H9 (cell line): ENCODE measurements at regions not wholly inside any gene's neighbourhood (a gene's known extent, or its start where the extent isn't known, plus 50 kb on each side); places are given as distances from the start of the nearest gene placed in this dataset.

Source experiments
- DNase-seq: peaks from one replicate; pipeline ENCODE4 v3.0.0-alpha.2; 2017
- H2AFZ ChIP-seq: one replicate; pipeline ENCODE4 v1.6.1; 2013; ENCODE audit warnings: mild to moderate bottlenecking, low read length, control low read depth, moderate library complexity
- H2AK5ac ChIP-seq: 2 replicates; pipeline ENCODE4 v1.6.1; 2013; ENCODE audit warnings: low read length, control low read depth, mixed read lengths; ENCODE audit not compliant: insufficient read length
- H2BK120ac ChIP-seq: one replicate; pipeline ENCODE4 v1.6.1; 2013; ENCODE audit warnings: low read depth, mild to moderate bottlenecking, low read length, control low read depth, inconsistent platforms; ENCODE audit not compliant: poor library complexity, severe bottlenecking
- H2BK12ac ChIP-seq: 2 replicates; pipeline ENCODE4 v1.6.1; 2013; ENCODE audit warnings: low read length, control low read depth, mixed read lengths, low read depth; ENCODE audit not compliant: insufficient read length
- H2BK15ac ChIP-seq: 2 replicates; pipeline ENCODE4 v1.6.1; 2013; ENCODE audit warnings: low read depth, low read length, control low read depth
- H2BK20ac ChIP-seq: one replicate; pipeline ENCODE4 v1.6.1; 2013; ENCODE audit warnings: low read depth, mild to moderate bottlenecking, low read length, control low read depth, inconsistent platforms; ENCODE audit not compliant: poor library complexity, severe bottlenecking
- H2BK5ac ChIP-seq: 2 replicates; pipeline ENCODE4 v1.6.1; 2013; ENCODE audit warnings: low read length, control low read depth, mixed read lengths; ENCODE audit not compliant: insufficient read length
- H3K14ac ChIP-seq: 2 replicates; pipeline ENCODE4 v1.6.1; 2013; ENCODE audit warnings: low read length, control low read depth; ENCODE audit not compliant: insufficient read depth
- H3K18ac ChIP-seq: 2 replicates; pipeline ENCODE4 v1.6.1; 2013; ENCODE audit warnings: low read depth, mild to moderate bottlenecking, mixed read lengths, low read length, control low read depth; ENCODE audit not compliant: insufficient read length
- H3K23ac ChIP-seq: 2 replicates; pipeline ENCODE4 v1.6.1; 2013; ENCODE audit warnings: low read length, control low read depth, mixed read lengths, low read depth; ENCODE audit not compliant: insufficient read length
- H3K23me2 ChIP-seq: 2 replicates; pipeline ENCODE4 v1.6.1; 2013; ENCODE audit warnings: low read depth, mild to moderate bottlenecking, mixed read lengths, low read length, control low read depth; ENCODE audit not compliant: insufficient read length, poor library complexity, severe bottlenecking
- H3K27ac ChIP-seq: 2 replicates; pipeline ENCODE4 v1.5.1; 2013; ENCODE audit warnings: low read length, control low read depth, mixed read lengths, low read depth; ENCODE audit not compliant: insufficient read length
- H3K27me3 ChIP-seq: 2 replicates; pipeline ENCODE4 v1.6.1; 2013; ENCODE audit warnings: low read length, control low read depth, inconsistent platforms; ENCODE audit not compliant: insufficient read depth
- H3K4ac ChIP-seq: 2 replicates; pipeline ENCODE4 v1.6.1; 2013; ENCODE audit warnings: low read depth, mild to moderate bottlenecking, control low read depth, inconsistent platforms, low read length, moderate library complexity
- H3K4me1 ChIP-seq: 2 replicates; pipeline ENCODE4 v1.6.1; 2013; ENCODE audit warnings: low read length, control low read depth, inconsistent platforms; ENCODE audit not compliant: insufficient read depth
- H3K4me2 ChIP-seq: 2 replicates; pipeline ENCODE4 v1.6.1; 2013; ENCODE audit warnings: low read length, control low read depth, mixed read lengths; ENCODE audit not compliant: insufficient read length, insufficient read depth
- H3K56ac ChIP-seq: 2 replicates; pipeline ENCODE4 v1.6.1; 2013; ENCODE audit warnings: low read depth, mild to moderate bottlenecking, mixed read lengths, low read length, control low read depth; ENCODE audit not compliant: insufficient read length
- H3K79me1 ChIP-seq: 2 replicates; pipeline ENCODE4 v1.6.1; 2013; ENCODE audit warnings: low read depth, mild to moderate bottlenecking, moderate library complexity, low read length, control low read depth, inconsistent platforms; ENCODE audit not compliant: insufficient read depth, poor library complexity, severe bottlenecking
- H3K79me2 ChIP-seq: 2 replicates; pipeline ENCODE4 v1.6.1; 2013; ENCODE audit warnings: low read length, control low read depth, inconsistent platforms; ENCODE audit not compliant: insufficient read depth
- H3K9ac ChIP-seq: 2 replicates; pipeline ENCODE4 v1.6.1; 2013; ENCODE audit warnings: low read length, control low read depth, mixed read lengths; ENCODE audit not compliant: insufficient read length; ENCODE audit errors: extremely low read depth
- H3K9me3 ChIP-seq: one replicate; pipeline ENCODE4 v1.6.1; 2013; ENCODE audit warnings: low read depth, low read length, inconsistent platforms; ENCODE audit not compliant: control insufficient read depth
- H3T11ph ChIP-seq: one replicate; pipeline ENCODE4 v1.6.1; 2013; ENCODE audit warnings: mild to moderate bottlenecking, low read length, control low read depth, inconsistent platforms
- H4K20me1 ChIP-seq: one replicate; pipeline ENCODE4 v1.6.1; 2013; ENCODE audit not compliant: control insufficient read depth, insufficient read length, insufficient read depth
- H4K5ac ChIP-seq: 2 replicates; pipeline ENCODE4 v1.6.1; 2013; ENCODE audit warnings: low read depth, mild to moderate bottlenecking, mixed read lengths, low read length, control low read depth; ENCODE audit not compliant: insufficient read length
- H4K8ac ChIP-seq: replicated peaks from 2 replicates; pipeline ENCODE4 v1.6.1; 2013; ENCODE audit warnings: low read length, control low read depth, mixed read lengths, low read depth; ENCODE audit not compliant: insufficient read length
- H4K91ac ChIP-seq: 2 replicates; pipeline ENCODE4 v1.6.1; 2013; ENCODE audit warnings: low read depth, mild to moderate bottlenecking, moderate library complexity, mixed read lengths, low read length, control low read depth; ENCODE audit not compliant: insufficient read length
- H3K27ac Mint-ChIP-seq, 3 experiments: 2 replicates in 2 of 3; 3 replicates in 1 of 3; pipeline ENCODE4 v1.8.0; 2020 to 2021; ENCODE audit warnings: mixed read lengths in 3 of 3, mild to moderate bottlenecking in 1 of 3, moderate library complexity in 1 of 3
- H3K27me3 Mint-ChIP-seq: 2 replicates; pipeline ENCODE4 v1.8.0; 2021; ENCODE audit warnings: low read depth, mild to moderate bottlenecking, moderate library complexity, mixed read lengths
- H3K36me3 Mint-ChIP-seq, 3 experiments: 2 replicates in 2 of 3; 3 replicates in 1 of 3; pipeline ENCODE4 v1.8.0; 2020 to 2021; ENCODE audit warnings: low read depth in 3 of 3, mixed read lengths in 3 of 3; ENCODE audit not compliant: insufficient read depth in 1 of 3
- H3K4me1 Mint-ChIP-seq, 2 experiments: 2 replicates each; pipeline ENCODE4 v1.8.0; 2020; ENCODE audit warnings: mixed read lengths in 2 of 2
- H3K4me3 Mint-ChIP-seq, 2 experiments: 2 replicates in 1 of 2; 3 replicates in 1 of 2; pipeline ENCODE4 v1.8.0; 2020 to 2021; ENCODE audit warnings: mild to moderate bottlenecking in 2 of 2, mixed read lengths in 2 of 2, moderate library complexity in 1 of 2
- H3K9me3 Mint-ChIP-seq, 2 experiments: 2 replicates in 1 of 2; 3 replicates in 1 of 2; pipeline ENCODE4 v1.8.0; 2020; ENCODE audit warnings: mild to moderate bottlenecking in 2 of 2, mixed read lengths in 2 of 2, moderate library complexity in 1 of 2
- WGBS: extraction: QIAGEN DNeasy Blood & Tissue Kit; methylation state at CpG from one replicate; pipeline ENCODE4 v1.1.7; 2013; ENCODE audit warnings: missing lambda C conversion rate, low lambda C conversion rate, mixed read lengths; ENCODE audit not compliant: insufficient read length; ENCODE audit errors: extremely low coverage; 5-methylcytosine and 5-hydroxymethylcytosine counted together
- TF ChIP-seq, protein P1 (sequence below): fragments of 200-600 bp; sonication (generic); conservative IDR thresholded peaks from 3 replicates; pipeline ENCODE4 v1.8.0; 2021; ENCODE audit warnings: antibody characterized with exemption, mild to moderate bottlenecking

DNA sequence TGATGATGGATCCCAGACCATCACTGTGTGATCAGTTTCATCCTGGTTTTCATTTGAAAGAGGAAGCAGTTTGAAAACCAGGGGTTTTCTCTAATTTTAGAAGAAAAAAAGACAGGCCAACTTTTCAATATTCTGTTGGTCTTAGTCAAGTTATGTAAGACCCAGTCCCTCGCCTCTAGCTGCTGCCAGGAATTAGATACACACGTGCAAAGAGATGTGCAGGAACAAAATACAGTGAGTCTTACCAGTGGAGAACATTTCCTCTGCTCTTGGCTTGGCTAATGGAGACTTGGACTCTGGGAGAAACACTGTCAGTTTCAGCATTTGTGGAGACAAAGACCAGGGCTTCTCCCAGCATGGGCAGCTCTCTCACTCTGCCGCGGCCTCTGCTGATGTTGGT is 214.9 kb upstream of the C2CD4B start:
- Histone ChIP-seq H3K9ac (no peak overlapping the region), H3K4me2 (no peak overlapping the region), H2BK20ac (no peak overlapping the region), H3K79me2 (no peaks in the 10 kb centered on the region), H3K79me1 (no peaks in the 10 kb centered on the region), H3K27me3 (no peaks in the 10 kb centered on the region), H3K56ac (no peak overlapping the region), H4K91ac (no peak overlapping the region), H3K9me3 (no peaks in the 10 kb centered on the region), H3K4ac (no peak overlapping the region), H2AFZ (no peak overlapping the region), H4K8ac (no peak overlapping the region), H3K27ac (no peak overlapping the region), H3K4me1 (no peaks in the 10 kb centered on the region), H4K20me1 (no peaks in the 10 kb centered on the region), H2BK120ac (no peak overlapping the region), H3K23ac (no peak overlapping the region), H3T11ph (no peak overlapping the region), H3K23me2 (no peaks in the 10 kb centered on the region), H3K14ac (no peak overlapping the region), H2BK12ac (no peak overlapping the region), H3K18ac (no peak overlapping the region), H4K5ac (no peak overlapping the region), H2AK5ac (no peak overlapping the region), H2BK5ac (no peak overlapping the region), H2BK15ac (no peak overlapping the region)
- Mint-ChIP-seq H3K4me3 (no peak overlapping the region), H3K9me3 (no peaks in the 10 kb centered on the region), H3K36me3 (no peaks in the 10 kb centered on the region), H3K4me1 (no peaks in the 10 kb centered on the region), H3K27me3 (0 out of 2 replicates have a peak, but pooled peaks cover 1% of the 10 kb centered on the region), H3K27ac (no peak overlapping the region)
- TF ChIP-seq, protein P1, sequence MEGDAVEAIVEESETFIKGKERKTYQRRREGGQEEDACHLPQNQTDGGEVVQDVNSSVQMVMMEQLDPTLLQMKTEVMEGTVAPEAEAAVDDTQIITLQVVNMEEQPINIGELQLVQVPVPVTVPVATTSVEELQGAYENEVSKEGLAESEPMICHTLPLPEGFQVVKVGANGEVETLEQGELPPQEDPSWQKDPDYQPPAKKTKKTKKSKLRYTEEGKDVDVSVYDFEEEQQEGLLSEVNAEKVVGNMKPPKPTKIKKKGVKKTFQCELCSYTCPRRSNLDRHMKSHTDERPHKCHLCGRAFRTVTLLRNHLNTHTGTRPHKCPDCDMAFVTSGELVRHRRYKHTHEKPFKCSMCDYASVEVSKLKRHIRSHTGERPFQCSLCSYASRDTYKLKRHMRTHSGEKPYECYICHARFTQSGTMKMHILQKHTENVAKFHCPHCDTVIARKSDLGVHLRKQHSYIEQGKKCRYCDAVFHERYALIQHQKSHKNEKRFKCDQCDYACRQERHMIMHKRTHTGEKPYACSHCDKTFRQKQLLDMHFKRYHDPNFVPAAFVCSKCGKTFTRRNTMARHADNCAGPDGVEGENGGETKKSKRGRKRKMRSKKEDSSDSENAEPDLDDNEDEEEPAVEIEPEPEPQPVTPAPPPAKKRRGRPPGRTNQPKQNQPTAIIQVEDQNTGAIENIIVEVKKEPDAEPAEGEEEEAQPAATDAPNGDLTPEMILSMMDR: no peak
- no CpG with 5 or more reads among the region's 4 CpGs for WGBS
- no peak for DNase-seq
